ENCODE measurements at regions not wholly inside any gene's neighbourhood (a gene's known extent, or its start where the extent isn't known, plus 50 kb on each side); places are given as distances from the start of the nearest gene placed in this dataset. TPM values are rescaled to one million over a fixed set of nuclear protein-coding genes. Genes with fewer than 3 reads are reported as not detected.

DNA sequence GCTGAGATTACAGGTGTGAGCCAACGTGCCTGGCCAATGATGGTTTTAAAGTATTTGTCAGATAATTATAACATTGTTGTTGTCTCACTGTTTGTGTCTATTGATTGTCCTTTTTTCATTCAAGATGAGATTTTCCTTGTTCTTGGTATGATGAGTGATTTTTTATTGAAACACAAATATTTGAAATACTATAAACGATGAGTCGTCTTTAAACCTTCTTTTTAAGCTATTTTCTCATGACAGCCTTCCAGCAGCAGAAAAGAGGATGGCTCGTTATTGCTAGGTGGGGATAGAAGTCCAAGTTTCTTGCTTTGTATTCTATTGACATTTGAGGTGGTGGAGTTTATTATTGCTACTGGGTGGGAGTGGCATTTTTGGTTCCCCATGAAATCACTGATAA lies 61.7 kb upstream of the MDFIC2 start:
- Histone ChIP-seq H3K4me3 (ENCODE audit: low read length) (no peak overlapping the region), H3K9me2 (replicated peaks; ENCODE audit: insufficient read depth, low read length) (no peaks in the 10 kb centered on the region), H3K27me3 (ENCODE audit: low read length) (no peaks in the 10 kb centered on the region), H2AFZ (ENCODE audit: low read length) (no peak overlapping the region), H3K36me3 (ENCODE audit: insufficient read depth, low read length) (no peaks in the 10 kb centered on the region), H4K20me1 (ENCODE audit: insufficient read depth, low read depth, low read length) (no peaks in the 10 kb centered on the region), H3K9ac (ENCODE audit: low read length) (no peak overlapping the region), H3K4me2 (ENCODE audit: low read depth, low read length, poor library complexity, severe bottlenecking) (no peak overlapping the region), H3K4me1 (ENCODE audit: low read length) (no peaks in the 10 kb centered on the region), H3K27ac (ENCODE audit: low read length) (no peak overlapping the region), H3K79me2 (ENCODE audit: low read length) (no peaks in the 10 kb centered on the region), H3K9me3 (ENCODE audit: low read length) (no peaks in the 10 kb centered on the region)
- DNase-seq = no peak

Small RNA genes lying in the stretch of these regions (small RNA-seq; reads per million reads assigned to genes)
- not detected for gene COX6CP6
- gene RNU6-281P = not detected
